ENCODE measurements at regions not wholly inside any gene's neighbourhood (a gene's known extent, or its start where the extent isn't known, plus 50 kb on each side); places are given as distances from the start of the nearest gene placed in this dataset.

GRCh38 chr3:190780524-190780923 is 82.0 kb downstream of the GMNC start (continued):
- no peak for TF ChIP-seq CHD7 (IDR thresholded peaks at IDR 0.05; ENCODE audit: insufficient replicate concordance, low read length)
- no peak for TF ChIP-seq USF2 (IDR thresholded peaks at IDR 0.05; ENCODE audit: low read length)
- no peak for TF ChIP-seq CBX5 (IDR thresholded peaks at IDR 0.05; ENCODE audit: low read depth, low read length)
- no peak for TF ChIP-seq BCL11A (IDR thresholded peaks at IDR 0.05; ENCODE audit: low read depth in 2 of 2, low read length in 2 of 2)

Data from H1 (cell line).